ENCODE measurements at regions not wholly inside any gene's neighbourhood (a gene's known extent, or its start where the extent isn't known, plus 50 kb on each side); places are given as distances from the start of the nearest gene placed in this dataset.
A peak's percentile ranks its signal among the peaks of the same experiment; 100 is the strongest.
"Not testable (repeated sequence)": the region's sequence is repeated elsewhere in the genome, so short reads cannot be mapped to it uniquely, and the experiment has no call there.

- no peak for DNase-seq (ENCODE audit: low spot score)
These were observed 84.2 kb upstream of the TMEM18 start for GRCh38 chr2:761384-761783.

- DNase-seq (ENCODE audit: low spot score): no peak
These were observed 82.8 kb upstream of the TMEM18 start for GRCh38 chr2:760001-760400.

DNA sequence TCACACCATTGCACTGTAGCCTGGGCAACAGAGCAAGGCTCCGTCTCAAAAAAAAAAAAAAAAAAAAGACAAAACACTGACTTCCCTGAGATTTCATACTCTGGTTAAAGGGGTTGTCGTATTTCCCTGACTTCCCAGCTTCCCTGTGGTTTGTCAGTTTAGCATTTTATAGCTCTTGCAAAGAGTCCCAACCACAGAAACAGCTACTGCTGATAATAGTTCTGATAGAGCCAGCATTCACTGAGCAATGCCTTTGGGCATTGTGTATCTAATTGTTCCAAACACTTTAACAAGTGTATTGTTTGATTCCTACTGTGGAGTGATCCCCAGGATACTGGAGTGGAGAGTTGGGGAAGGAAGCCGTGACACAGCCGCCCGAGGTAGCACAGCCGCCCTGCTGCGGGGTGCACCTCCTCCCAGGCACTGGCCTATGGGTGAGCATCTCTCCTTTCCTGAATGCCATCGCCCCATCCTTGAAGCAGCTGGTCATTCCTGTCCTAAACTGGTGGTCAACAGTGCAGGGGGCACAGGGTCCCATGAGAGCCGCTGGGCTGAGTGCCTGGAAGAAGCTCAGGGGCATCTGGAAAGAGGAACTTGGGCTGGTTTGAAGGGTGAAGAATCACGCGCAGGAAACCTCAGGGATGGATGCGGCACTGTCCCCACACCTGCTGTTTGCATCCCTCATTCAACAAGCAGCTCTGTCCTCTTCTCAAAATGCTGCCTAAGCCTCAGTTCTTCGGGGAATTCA, 81.0 kb upstream of the TMEM18 start:
- no peak for DNase-seq (ENCODE audit: low spot score)

DNA sequence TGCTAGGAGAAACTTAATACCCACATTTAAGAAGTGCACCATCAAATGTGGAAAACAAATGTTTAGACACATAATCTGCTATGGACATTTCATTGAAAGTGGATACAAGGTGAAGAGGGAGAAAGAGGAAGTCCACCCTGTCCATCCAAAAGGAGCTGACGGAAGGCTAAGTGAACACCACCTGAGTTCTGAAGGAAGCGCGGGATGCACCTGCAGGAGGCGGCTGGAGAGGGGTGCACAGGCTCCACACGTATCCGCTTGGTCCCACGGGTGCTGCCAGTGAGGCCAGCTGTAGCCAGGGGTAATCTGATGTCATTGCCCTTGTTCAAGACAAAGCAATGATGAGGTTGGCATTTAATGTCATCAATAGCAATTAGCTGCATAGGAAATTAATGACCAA, 75.9 kb upstream of the TMEM18 start:
- no peak for DNase-seq (ENCODE audit: low spot score)

GRCh38 chr2:751474-751873, 74.3 kb upstream of the TMEM18 start:
- DNase-seq (ENCODE audit: low spot score): no peak

DNA sequence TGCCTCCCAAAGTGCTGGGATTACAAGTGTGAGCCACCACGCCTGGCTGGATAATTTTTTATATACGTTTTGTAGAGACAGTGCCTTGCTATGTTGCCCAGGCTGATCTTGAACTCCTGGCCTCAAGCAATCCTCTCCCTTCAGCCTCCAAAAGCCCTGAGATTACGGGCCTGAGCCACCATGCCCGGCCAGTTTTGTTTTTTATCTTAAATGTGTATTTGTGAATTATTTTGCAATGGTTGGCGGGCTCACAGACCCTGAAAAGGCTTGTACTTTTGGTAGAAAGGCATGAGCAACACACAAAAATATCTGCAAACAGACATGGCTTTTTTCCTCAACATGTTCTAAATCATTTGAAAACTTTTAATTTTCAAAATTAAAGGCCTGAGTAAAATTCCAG, 73.4 kb upstream of the TMEM18 start:
- no peak for DNase-seq (ENCODE audit: low spot score)

- no peak for DNase-seq (ENCODE audit: low spot score)
These were observed 70.7 kb upstream of the TMEM18 start for GRCh38 chr2:747762-748351.

DNA sequence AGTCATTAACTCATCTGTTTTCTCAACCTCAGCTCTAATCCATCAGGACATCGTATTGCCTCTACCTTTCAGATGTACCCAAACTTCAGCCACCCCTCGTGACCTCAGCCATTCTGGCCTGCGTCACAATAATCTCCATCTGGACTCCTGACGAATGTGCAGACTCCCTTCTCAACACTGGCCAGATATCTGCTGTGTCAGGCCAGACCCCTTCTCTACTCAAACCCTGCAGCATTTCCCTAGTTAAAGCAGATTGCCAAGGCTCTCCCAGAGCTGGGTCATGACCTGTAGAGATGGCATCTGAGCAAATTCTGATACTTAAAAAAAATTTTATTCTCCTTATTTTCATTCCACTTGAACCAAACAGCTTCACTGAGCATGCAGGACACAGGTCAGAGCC, 69.5 kb upstream of the TMEM18 start:
- DNase-seq (ENCODE audit: low spot score): no peak

- DNase-seq (ENCODE audit: low spot score): no peak
These were observed 66.9 kb upstream of the TMEM18 start for GRCh38 chr2:744088-744487.

DNA sequence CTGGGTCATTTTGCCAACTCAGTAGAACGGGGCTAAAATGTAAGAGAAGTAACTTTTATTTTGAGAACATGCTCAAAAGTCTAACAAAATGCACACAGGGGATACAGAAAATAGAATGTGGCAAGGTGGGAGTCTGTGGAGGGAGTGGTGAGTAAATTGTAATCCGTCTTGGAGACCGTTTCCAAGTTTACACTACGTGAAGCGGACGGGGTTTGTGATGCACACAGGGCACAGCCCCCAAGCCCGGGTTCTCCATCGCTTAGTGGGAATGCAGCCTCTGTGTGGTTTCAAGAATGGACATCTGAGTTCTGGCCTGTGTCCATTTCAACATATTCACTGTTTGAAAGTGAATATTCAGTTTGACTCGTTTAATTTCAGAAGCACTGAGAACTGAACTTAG, 65.0 kb upstream of the TMEM18 start:
- DNase-seq (ENCODE audit: low spot score): no peak

GRCh38 chr2:741195-741496, 63.9 kb upstream of the TMEM18 start:
- no peak for DNase-seq (ENCODE audit: low spot score)

DNA sequence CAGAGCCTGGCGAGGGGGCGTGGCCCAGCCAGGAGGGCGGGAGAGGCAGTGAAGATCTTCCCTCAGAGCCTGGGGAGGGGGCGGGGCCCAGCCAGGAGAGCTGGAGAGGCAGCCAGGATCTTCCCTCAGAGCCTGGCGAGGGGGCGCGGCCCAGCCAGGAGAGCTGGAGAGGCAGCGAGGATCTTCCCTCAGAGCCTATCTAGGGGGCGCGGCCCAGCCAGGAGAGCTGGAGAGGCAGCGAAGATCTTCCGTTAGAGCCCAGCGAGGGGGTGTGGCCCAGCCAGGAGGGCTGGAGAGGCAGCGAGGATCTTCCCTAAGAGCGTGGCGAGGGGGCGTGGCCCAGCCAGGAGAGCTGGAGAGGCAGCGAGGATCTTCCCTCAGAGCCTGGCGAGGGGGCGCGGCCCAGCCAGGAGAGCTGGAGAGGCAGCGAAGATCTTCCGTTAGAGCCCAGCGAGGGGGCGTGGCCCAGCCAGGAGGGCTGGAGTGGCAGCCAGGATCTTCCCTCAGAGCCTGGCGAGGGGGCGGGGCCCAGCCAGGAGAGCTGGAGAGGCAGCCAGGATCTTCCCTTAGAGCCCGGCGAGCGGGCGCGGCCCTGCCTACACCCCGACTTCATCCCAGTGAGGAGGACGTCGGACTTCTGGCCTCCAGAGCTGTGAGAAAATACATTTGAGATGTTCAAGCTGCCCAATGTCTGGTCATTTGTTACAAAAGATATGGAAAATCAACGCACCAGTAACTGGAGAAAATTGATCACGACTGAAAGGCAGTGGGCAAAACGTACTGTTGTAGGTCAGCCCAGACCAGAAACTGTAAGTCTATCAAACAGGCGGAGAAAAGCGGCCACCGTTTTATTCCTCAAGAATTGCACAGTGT, 63.4 kb upstream of the TMEM18 start:
- peak; percentile 87 for DNase-seq (ENCODE audit: low spot score)

DNA sequence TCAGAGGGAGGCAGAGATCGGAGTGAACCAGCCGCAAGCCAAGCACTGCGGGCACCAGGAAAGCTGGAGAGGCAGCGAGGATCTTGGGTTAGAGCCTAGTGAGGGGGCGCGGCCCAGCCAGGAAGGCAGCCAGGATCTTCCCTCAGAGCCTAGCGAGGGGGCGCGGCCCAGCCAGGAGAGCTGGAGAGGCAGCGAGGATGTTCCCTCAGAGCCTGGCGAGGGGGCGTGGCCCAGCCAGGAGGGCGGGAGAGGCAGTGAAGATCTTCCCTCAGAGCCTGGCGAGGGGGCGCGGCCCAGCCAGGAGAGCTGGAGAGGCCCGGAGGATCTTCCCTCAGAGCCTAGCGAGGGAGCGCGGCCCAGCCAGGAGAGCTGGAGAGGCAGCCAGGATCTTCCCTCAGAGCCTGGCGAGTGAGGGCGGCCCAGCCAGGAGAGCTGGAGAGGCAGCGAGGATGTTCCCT, 62.7 kb upstream of the TMEM18 start:
- DNase-seq (ENCODE audit: low spot score): not testable (repeated sequence)

DNA sequence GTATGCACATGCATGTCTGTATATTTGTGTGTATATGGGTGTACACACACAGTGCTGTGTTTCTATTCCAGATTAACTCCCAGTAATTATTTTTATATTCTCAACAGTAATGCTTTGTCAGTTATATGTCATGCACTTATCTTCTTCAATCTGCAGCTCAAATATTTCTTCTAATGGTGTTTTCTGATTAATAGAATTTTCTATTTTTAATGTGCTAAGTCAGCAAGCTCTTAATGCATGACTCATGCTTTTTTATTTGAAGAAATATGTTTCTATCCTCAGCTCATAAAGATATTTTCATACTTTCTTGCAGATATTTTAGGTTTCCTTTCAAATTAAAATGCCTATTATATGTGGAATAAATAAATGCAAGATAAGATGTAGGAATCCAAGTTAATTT, 59.7 kb upstream of the TMEM18 start:
- no peak for DNase-seq (ENCODE audit: low spot score)

- no peak for DNase-seq (ENCODE audit: low spot score)
These were observed 58.5 kb upstream of the TMEM18 start for GRCh38 chr2:735670-736218.

GRCh38 chr2:734496-734895, 57.3 kb upstream of the TMEM18 start:
- DNase-seq (ENCODE audit: low spot score): no peak

DNA sequence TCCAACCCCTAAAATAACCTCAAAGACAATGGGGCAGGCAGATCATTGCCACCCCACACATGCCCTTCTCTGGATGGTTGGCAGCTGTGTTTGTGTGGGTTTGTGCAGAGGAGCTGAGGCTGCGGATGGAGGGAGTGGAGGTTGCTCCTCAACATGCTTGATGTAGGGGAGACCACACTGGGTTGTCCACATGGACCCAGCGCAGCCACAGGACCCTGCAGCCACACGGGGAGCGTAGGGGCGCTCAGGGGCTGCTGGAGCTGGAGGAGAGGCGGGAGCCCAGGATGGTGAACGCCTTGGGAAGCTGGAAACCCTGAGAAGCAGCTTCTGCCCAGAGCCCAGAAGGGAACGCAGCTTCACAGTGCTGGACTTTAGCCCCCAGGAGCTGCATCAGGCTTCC, 56.3 kb upstream of the TMEM18 start:
- DNase-seq (ENCODE audit: low spot score): no peak

DNA sequence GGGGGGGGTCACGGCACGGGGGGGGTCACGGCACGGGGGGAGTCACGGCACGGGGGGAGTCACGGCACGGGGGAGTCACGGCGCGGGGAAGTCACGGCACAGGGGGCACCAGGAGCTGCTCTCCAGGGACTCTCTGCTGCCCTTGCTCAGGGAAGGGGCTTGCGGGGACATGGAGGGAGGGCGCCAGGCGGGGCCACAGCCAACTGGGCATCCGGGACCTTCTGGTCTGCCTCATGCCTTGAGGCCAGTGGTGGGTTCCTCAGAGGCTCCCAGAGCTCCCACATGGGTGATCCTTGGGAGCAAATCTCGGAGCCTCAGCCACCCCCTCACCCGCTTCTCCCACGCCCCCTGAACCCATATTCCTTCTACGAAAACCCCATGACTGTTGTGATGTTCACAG, 55.8 kb upstream of the TMEM18 start:
- DNase-seq (ENCODE audit: low spot score): no peak

- DNase-seq (ENCODE audit: low spot score): no peak
These were observed 54.5 kb upstream of the TMEM18 start for GRCh38 chr2:731711-732110.

DNA sequence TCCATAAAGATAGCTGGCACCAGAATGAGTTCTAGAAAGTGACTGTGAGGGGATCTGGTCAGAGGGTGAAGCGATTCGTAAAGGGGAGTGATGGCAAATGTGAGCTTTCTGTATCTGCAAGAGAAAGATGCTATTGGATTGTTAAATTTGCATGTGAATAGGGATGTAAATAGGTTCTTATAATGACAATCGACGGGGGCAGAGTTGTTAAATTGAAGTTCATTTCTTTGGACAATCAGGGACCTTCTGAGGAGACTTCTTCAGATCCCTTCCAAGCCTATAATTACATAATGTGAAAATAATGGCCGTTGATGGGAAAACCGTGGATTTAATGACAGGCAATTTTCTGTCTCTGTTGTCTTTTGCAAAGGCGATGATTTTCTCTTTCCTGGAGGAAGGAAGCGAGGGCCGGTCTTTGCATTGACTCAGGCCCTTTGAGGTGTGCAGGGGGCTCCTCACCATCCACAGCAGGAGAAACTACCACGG, 52.2 kb upstream of the TMEM18 start:
- DNase-seq (ENCODE audit: low spot score): no peak

DNA sequence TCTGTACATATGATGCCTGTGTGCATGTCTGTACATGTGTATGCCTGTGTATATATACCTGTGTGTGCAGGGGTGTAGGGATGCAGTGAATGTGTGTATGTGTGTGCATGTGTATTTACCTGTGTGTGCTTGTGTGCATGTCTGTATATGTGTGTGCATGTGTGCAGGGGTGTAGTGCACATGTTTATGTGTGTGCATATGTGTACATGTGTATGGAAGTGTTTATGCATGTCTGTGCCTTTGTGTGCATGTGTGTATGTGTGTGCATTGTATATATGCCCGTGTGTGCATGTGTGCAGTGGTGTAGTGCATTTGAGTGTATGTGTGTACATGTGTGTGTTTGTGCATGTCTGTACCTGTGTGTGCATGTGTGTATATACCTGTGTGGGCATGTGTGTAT, 51.0 kb upstream of the TMEM18 start:
- DNase-seq (ENCODE audit: low spot score): no peak

- DNase-seq (ENCODE audit: low spot score): no peak
These were observed 49.9 kb upstream of the TMEM18 start for GRCh38 chr2:727071-727470.

All from left forelimb (tissue), 1 donor.